Amniotic stem cell (primary cell): ENCODE measurements at regions not wholly inside any gene's neighbourhood (a gene's known extent, or its start where the extent isn't known, plus 50 kb on each side); places are given as distances from the start of the nearest gene placed in this dataset.
"Not testable (repeated sequence)": the region's sequence is repeated elsewhere in the genome, so short reads cannot be mapped to it uniquely, and the experiment has no call there.

Experiments used
- DNase-seq: peaks from one replicate; lab custom pipeline; 2025; lab: John Stamatoyannopoulos, UW

- DNase-seq = no peak
These were observed 85.2 kb downstream of the FDX1 start for GRCh38 chr11:110514967-110515366.

GRCh38 chr11:110517381-110517780 is 87.6 kb downstream of the FDX1 start:
- DNase-seq = not testable (repeated sequence)

GRCh38 chr11:110518809-110519514 is 89.2 kb downstream of the FDX1 start:
- no peak for DNase-seq

GRCh38 chr11:110519796-110520195 is 90.0 kb downstream of the FDX1 start:
- no peak for DNase-seq

GRCh38 chr11:110522471-110522870 is 92.7 kb downstream of the FDX1 start:
- no peak for DNase-seq

- peak; percentile 14 for DNase-seq
These were observed 94.5 kb downstream of the FDX1 start for GRCh38 chr11:110524238-110524637.

- no peak for DNase-seq
These were observed 96.1 kb downstream of the FDX1 start for GRCh38 chr11:110525883-110526282.

GRCh38 chr11:110526323-110526722 is 96.6 kb downstream of the FDX1 start:
- DNase-seq = no peak
